ENCODE measurements at regions not wholly inside any gene's neighbourhood (a gene's known extent, or its start where the extent isn't known, plus 50 kb on each side); places are given as distances from the start of the nearest gene placed in this dataset.

DNA sequence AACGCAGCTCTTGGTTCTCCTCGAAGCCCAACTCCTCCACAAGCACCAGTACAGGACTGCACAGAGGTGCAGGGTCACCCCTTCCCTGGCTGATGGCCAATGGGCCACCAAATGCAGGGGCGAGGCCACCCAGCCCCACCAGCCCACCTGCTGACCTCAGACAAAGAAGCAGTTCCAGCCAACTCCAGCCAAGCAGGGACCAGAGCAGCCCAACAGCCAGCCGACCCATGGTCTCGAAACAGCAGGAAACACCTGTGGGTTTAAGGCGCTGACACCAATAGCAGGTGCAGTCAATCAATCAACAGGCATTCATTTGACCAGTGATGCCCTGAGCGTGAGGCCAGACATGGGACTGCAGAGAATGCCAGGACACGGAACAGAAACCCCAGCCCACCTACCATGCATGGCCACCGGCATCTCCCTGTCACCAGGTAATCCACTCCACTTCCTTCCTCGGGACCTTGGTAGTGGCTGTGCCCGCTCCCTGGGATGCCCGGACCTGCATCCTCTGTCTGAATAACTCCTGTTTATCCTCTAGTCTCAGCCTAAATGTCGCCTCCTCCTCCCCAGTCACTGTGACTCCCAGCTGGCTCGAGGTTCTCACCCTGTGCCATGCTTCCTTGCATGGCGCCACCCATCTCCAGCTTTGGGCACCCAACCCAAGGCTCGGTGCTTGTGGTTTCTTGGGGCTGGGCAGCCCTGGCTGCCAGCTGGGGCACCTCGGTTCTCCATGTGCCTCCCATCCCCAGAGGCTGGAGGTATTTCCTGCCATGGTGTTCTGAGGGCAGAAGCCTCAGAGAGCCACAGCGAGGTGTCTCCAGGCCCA is 1475.4 kb downstream of the BRD1 start:
- no peak for DNase-seq

DNA sequence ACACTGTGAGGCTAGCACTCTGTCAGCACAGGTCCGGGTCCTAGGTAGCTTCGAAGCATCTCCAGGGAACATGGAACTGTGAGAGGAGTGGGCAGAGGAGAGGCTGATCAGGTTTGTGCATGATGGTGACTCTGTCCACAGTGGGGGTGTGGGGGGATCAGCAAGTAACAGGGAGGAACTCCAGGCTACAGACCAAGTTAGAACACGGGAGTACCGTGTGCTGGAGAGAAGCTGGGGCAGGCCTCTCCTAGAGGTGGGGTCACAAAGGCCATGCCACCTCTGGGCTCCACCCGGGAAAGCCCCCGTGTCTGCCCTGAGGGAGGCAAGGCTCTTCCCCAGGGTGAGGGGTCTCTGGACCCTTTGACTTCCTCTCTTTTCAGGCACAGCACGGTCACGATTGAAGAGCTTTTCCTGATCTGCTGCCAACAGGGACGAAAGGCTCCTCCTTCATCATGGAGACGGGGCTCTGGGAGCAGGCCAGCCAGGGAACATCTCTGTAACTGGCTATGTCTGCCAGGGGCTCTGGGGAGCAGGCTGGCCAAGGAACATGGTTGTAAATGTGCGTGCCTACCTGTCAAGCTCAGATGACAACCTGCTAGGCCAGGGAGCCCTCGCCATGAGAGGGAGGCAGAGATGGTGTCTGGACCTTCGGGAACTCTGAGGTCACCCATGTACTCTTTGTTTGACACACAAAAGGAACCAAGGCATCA is 1476.1 kb downstream of the BRD1 start:
- no peak for DNase-seq

DNA sequence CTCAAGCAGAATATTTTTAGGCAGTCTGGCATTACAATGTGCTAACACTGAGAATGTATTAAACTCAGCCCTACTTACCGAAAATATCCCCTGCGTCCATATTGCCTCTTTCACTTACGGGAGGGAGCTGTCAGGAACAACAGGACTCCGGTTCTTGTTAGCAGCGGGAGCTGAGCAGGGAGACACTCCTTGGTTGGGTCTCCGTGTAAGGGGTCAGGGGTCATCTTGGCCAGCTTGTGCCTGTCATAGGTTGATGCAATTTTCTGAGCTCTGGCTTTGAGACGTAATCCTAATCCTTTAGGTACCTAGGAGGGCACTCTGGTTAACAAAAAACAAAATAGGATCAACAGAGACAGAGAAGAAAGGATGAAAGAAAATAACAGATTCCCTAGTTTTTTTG is 1477.2 kb downstream of the BRD1 start:
- DNase-seq: no peak

DNA sequence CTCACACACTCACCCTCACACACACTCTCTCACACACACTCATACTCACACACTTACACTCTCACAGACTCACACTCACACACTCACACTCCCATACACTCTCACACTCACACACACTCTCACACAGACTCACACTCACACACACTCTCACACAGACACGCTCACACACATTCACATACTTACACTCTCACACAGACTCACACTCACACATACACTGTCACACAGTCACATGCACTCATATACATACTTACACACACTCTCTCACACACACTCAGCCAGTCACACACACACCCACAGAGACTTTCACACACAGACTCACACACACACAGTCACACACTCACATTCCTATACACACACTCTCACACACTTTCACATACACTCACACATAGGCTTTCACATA is 1478.8 kb downstream of the BRD1 start:
- no peak for DNase-seq

DNA sequence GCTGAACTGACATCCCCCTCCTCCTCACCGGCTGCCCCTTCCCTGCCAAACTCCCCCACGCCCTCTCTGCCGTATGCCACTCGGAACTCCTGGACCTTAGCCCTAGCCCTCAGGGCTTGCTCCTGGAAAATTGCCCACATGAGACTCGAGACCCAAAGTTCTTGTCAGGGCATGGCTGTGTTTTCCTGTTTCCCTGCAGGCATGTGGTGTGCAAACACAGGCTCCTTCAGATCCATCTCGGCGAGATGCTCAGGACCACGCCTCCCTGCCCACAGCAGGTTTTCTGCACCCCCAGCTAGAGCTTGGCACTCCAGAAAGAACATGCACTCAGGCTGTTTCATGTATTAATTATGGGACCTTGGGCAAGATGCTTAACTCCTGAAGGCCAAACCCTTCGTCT is 1480.4 kb downstream of the BRD1 start:
- no peak for DNase-seq

DNA sequence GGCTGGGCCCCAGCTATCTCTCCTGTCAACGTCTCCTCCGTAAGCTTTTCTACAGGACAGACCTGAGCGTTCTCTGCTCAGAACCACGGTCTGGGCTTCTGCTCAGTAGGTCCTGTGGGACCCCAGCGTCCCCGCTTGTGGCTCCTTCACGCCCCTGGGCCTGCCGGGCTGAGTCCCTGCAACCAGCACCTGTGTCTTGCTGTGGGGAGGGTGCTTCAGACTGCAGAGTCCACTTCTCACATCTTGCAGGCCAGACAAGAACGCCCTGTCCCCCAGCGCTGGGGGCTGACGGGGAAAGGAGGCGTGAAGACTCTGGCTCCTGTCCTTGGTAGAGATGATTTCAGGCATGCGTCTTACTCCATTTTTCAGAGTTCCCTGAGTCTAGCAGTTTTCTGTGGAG is 1480.8 kb downstream of the BRD1 start:
- no peak for DNase-seq

DNA sequence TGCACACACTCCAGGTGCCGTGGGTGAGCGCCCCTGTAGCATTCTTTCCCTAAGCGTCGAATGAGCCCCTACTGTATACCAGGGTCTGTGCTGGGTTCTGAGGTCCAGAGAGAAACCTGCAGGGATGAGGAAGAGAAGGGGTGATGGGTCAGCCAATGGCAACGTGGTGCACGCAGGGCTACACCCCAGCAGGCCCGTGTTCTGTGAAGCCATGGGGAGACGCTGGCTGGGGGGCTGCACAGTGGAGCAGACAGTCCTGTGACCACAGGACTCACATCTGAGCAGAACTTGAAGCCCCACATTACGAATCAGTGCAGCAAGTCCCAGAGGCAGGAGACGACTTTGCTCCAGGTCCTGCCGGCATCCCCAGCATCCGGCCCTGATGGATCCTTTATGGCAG is 1481.4 kb downstream of the BRD1 start:
- no peak for DNase-seq

DNA sequence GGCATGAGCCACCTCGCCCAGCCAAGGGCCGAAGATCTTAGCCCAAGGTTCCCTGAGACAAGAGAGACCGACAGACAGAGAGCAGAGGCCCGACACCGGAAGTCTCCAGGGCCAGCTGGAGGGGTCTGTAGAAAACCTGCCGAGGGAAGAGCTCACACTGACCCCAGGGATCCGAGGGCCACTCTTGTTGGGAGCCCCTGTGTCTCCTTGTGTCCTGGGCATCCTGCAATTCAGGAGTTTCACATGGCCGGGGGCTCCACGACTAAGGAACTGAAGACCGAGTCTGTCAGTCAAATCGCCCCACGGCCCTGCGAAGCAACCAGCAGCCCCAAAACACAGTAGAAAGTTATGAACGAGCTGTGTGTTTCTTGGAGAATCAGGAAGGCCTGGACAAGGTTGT is 1482.0 kb downstream of the BRD1 start:
- DNase-seq: no peak

DNA sequence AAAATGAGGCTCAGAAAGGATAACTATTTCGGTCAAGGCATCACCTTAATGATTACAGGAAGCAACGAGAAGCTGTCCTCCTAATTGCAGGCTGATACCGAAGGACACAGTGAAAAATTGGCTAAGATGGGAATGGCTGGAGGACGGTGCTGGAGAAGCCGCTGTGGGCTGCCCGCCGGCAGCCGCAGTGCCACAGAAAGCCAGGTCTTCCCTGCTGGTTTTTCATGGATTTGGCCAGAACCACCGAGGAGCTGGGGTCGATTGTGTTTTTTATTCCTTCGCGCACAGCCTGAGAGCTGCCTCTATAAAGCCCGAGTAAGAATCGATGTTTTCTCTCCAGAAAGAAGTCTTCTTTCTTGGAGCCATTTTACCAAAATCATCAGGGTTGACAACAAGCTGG is 1484.2 kb downstream of the BRD1 start:
- no peak for DNase-seq

DNA sequence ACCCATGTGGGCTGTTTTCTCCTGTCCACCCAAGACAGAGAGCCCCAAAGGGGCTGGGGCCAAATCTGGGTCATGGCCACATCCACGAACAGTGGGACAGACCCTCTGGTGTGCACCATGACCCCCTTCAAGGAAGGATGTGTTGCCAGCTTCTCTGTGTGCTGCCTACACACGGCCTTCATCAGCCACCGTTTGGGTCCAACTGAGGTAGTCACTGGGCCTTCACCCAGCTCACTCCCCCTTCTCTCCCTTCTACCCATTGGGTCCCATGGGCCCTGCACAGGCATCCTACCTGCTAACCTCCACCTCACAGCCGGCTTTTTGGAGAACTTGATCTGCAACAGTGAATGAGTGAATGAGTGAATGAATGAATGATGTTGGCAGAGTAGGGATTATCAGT is 1484.9 kb downstream of the BRD1 start:
- no peak for DNase-seq

DNA sequence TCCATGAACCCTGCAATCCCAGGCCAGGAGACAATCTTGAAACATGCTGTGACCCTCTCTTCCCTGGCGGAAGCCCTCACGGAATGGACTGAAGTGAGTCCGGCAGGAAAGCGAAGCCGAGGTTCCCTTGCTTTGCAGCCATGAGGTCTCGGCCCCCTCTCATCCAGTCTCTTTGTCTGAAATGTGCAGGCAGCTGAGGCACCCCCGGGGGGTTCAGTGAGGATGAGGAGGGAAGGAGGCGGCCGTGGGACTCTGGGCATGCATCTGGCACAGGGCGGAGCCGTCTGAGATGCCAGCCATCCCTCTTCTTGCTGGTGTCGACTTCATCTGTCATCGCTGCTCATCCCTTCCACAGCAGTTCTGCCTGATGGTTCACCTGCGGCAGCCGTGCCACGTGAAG is 1485.7 kb downstream of the BRD1 start:
- no peak for DNase-seq

DNA sequence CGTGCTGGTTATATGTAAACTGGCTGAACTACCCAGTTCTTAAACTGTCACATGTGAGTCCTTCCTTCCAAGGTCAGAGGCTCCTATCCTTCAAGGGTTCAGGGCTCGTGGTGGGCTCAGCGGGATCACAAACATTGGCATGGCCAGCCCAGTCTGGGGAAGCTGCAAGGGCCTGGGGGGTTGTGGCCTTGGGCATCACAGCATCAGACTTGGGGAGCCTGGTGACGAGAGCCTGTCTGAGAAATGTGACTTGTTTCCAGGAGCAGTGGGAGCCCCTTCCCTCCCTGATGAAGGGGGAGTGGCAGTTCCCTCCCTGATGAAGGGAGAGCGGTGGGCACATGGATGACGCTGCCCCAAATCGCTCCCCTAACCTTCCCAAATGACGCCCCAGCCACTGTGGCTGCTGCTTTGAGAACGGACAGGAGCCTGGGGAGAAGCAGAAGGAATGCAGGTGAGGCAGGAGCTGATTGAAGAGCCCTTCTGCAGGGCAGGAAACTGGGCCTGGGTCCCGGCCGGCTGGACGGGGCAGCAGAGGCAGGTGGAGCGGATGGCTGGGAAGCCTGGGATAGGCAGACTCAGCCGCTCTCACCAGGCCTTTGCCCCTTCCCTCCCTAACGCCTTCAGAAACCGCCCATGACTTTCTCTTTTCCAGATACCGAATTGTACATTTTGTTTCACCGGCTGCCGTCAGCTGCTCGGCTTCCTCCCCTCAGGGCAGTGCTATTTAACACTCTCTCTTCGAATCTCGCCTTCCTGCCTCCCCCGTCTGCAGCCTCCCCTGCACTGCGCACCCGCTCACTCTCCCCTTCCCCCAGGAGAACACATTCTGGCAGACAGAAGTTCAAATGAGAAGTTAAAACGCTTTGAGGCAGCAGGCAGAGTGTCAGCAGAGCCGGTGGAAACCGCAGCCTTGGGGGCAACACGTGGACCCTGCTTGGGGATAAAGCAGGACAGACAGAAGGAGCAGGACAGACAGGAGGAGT is 1486.7 kb downstream of the BRD1 start:
- no peak for DNase-seq

DNA sequence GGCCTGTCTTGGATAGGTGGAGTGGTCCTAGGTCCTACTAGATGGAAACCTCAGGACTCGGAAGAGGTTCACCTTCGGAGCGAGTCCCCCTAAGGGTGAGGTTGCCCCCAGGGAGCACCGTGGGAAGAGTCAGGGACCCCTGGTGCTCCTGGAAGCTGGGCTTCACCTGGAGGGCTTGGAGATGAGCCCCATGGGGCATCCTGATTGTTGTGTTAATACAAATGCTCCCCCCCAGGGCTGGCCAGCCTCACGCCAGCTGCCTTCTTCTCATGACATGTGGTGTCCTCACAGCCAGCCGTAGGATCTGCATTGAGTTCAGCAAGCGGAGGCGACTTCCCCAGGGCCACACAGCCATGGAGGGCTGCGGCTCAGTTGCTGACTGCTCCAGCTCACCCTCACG is 1487.5 kb downstream of the BRD1 start:
- no peak for DNase-seq

DNA sequence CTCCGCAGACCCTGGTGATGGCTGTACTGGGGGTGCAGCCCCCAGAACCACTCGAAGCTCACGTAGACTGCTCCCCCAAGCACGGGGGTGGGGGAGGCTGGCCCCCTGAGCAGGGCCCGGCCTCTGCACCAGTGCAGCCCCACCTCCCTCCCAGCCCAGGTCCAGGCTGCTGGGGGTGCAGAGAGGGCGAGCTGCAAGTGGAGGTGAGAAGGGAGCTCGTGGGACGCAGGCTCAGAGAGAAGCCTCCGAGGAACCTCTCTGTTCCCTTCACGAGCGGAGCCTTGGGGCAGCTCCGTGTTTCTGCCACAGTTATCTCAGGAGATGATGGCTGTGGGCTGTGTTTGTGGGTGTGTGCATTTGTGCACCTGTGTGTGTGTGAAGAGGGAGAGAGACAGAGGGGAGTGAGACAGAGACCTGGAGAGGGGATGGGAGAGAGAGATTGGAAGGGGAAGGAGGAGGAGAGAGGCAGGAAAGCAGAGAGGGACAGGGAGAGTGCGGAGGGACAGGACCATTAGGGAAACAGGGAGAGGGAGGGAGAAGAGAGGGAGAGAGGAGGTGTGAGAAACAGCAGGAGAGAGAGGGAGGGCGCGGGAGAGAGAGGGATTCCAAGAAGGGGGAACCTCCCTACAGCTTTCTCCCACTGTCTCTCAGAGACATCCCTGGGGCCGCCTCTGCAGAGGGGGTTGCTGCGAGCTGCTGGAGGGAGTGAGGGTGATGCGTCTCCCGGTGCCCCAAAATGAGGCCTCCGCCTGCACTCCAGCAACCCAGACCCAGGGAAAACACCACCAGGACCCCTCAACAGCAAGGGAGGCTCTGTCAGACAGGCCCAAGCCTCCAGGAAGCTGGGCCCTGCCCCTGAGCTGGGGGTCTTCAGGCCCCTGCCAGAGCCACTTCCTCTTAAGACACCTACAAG is 1488.6 kb downstream of the BRD1 start:
- DNase-seq: no peak

DNA sequence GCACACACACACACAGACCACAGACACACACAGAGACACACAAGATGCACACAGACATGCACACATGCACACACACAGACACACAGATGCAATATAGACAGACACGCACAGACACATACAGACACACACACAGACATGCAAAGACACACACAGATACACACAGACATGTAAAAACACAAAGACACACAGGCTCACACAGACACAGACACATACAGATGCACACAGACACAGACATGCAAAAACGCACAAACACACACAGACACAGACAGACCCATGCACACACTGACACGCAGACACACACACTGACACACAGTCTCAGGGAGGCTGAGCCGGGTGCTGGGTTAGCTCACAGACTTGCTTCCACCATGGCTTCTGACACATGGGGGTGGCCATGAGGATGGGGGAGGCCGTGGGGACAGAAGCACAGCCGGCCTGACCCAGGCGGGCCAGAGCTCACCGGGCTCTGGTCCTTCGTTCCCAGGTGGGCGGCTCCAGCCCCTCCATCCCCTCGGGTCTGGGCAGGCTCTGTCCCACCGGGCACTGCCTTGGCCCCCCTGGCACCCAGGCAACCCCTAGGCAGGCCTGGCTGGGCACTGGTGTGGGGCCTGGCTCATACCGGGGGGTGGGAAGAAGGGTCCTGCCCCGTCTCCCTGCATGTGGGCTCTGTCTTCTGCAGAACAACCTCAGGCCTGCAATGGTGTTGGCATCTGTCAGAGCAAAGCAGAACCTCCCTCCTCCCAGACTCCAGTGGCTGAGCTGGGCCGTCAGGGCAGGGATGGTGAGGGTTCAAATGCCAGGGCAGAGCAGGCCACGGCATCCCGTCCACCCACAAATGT is 1489.5 kb downstream of the BRD1 start:
- DNase-seq: no peak

DNA sequence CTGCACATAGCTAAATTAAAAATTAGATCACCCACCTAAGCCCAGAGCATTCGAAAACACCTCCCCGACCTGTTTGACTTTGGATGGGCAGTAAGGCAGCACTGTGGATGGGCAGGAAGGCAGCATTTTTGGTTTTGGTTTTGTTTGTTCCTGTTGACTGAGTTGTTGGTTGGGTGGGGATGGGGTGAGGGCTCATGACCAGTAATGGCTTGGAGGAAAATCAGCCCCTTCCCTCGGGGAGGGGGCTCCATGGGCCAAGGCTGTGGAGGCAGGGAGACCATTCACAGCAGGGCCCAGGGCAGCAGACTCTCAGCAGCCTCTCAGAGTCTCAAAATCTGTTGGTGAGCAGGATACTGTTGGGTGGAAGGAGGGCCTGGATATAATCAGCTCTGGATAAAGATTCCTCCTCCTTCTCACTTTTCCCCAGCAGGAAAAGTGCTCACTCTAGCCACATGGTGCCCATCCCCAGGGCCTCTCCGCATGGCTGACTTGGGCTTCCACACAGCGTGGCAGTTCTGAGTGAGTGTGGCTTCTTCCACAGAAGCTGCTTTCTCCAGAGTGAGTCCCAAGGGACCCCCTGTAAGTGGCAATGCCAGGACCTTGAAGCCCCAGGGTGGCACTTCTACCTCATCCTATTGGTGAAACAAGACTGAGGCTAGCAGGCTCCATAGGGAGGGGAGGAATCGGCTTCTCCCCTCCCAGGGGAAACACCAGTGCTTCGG is 1491.2 kb downstream of the BRD1 start:
- no peak for DNase-seq

DNA sequence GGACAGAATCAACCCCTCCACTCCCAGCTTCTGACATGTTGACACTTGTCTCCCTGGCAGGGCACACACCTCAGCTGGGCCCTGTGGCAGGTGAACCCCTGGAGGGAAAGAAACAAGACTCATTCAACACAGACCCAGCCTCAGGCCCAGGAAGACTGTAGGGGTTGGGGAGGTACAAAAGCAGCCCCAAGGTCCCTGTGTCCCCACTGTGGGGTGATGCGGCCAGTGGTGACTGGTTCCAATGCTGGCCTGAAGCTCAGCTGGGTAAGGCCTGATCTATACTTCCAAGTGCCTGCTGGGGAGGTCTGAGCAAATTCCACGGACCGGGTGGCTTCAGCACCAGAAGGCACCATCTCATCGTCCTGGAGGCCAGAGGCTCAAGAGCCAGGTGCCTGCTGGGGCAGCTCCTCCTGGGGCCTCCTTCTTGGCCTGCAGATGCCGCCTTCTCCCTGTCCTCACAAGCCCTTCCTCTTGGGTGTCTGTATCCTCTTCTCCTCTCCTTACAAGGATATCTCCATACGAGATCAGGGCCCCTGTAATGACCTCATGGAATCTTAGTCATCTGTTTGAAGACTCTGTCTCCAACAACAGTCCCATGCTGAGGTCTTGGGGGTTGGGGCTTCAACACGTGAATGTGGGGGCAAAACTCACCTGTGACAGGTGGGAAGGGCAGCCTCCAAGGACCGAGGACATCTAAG is 1492.1 kb downstream of the BRD1 start:
- DNase-seq: no peak

DNA sequence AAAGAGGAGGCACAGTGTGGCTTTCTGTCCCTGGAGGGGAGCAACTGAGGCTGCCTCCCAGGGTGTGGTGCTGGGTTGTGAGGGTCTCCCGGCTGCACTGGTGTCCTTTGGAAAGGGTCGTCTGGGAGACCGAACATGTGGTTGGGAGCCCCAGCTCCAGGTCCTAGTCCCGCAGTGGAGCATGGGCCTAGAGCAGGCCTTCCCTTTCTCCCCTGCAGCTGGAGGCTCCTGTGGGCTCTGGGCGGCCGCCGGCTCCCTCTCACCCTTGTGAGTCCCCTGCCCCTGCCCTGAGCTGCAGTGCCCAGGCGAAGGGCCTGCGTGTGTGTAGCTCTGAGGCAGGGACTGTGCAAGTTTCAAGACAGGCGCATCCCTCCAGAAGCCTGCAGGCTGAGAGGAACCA is 1492.7 kb downstream of the BRD1 start:
- DNase-seq: no peak

DNA sequence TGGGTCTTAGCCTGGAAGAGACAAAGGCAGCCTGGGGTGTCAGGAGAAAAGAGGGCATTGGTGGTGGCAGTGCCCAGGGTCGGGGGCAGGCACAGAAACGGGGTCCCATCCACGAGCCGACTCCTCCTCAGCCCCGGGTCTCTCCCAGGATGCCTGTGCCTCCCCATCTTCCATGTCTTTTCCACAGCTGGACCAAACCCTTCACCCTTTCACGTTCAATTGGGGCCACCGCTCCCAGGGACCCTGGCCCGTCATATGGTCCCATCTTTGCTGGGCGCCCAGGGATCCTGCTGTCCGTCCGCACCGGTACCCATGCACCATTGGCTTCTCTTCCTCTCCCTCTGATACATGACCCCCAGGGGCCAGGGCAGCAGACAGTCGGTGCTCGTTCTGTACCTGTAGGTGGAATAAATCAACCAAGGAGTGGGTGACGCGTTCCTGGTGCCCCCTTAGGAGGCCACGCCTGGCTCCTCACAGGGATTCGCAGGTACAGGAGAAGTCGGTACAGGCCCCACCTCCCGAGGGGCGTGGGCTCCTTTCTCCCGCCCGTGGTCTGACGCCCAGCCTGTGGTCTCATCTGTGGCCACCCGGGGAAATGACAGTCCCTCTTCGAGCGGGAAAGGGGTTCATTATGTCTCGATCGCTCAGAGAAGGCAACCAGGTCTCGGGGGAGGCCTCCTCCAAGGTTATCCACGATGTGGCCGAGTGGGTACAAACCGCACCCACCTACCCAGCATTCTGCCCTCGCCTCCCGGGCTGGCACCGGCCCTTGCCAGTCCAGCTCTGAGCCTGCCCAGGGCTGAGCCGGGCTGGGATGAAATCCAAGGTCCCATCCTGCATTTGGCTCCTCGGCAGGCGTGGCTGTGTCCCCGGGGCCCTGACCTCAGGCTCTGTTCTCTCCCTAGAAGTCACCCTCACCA is 1493.6 kb downstream of the BRD1 start:
- no peak for DNase-seq
